GM18507 (cell line): ENCODE measurements at regions not wholly inside any gene's neighbourhood (a gene's known extent, or its start where the extent isn't known, plus 50 kb on each side); places are given as distances from the start of the nearest gene placed in this dataset.
A peak's percentile ranks its signal among the peaks of the same experiment; 100 is the strongest.
"Not testable (repeated sequence)": the region's sequence is repeated elsewhere in the genome, so short reads cannot be mapped to it uniquely, and the experiment has no call there.

Experiments
- DNase-seq: peaks from one replicate; pipeline ENCODE4 v3.0.0; 2011; ENCODE audit warnings: low read depth; ENCODE audit not compliant: insufficient read length; ENCODE audit errors: extremely low spot score
- FAIRE-seq: peaks from 2 replicates; lab custom pipeline; 2011; peaks lifted over from hg19 to GRCh38; lab: Jason Lieb, UNC

DNA sequence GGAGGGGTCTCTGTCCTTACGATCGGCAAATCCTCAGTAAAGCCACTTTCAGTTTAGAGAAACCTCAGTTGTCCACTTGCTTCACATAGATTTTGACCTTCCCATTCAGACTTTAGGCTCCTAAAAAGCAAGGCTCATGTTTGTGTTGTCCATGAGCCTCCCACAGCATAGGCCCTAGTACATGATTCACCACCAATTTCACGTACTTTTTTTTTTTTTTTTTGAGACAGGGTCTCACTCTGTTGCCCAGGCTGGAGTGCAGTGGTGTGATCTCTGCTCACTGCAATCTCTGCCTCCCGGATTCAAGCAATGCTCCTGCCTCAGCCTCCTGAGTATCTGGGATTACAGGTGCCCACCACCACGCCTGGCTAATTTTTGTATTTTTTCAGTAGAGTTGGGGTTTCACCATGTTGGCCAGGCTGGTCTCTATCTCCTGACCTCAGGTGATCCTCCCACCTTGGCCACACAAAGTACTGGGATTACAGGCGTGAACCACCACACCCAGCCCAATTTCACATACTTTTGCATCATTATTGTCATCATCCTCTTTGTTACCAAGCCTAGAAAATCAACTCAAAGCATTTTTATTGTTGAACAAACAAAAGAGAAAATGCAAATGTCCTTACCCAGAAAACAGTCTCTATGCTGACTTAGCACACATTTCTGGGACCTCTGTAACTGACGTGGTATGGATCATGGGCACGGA lies 83.8 kb downstream of the VCPKMT start:
- not testable (repeated sequence) for FAIRE-seq, DNase-seq

- FAIRE-seq (no peak), DNase-seq (no peak)
Observed at GRCh38 chr14:50035214-50035613, 81.2 kb downstream of the VCPKMT start.

GRCh38 chr14:50036211-50036610 lies 80.2 kb downstream of the VCPKMT start:
- FAIRE-seq (no peak), DNase-seq (no peak)

DNA sequence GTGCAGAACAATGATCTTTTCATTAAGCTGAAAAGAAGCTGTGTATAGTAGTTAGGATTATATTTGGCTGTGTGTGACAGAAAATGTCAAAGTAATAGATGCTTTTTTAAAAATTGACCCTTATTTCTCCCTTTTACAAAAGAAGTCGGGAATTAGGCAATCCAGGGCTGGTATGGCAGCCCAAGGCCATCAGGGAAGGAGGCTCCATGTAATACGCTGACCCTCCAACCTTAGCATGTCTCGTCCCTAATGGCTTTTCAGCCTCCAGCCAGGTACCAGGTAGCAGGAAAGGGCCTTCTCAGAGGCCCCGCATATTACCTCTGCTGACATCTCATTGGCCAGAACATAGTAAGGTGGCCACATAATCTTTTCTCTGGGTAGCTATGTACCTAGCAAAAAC lies 79.7 kb downstream of the VCPKMT start:
- FAIRE-seq = no peak
- no peak for DNase-seq

DNA sequence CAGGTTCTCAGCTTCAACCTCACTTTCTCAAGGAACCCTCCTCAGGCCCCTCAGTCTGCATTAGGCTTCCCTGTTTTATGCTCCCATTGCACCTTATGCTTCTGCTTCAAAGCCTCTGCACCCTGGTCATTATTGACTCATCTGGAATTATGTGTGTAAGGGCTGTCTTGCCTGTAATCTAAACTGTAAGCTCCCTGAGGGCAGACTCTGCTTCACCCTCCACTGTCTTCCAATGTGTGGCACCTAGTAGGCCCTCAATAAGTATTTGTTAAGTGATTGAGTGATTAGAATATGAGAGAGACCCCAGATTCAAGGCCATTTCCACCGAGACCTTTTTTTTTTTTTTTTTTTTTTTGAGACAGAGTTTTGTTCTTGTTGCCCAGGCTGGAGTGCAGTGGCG lies 79.1 kb downstream of the VCPKMT start:
- no peak for DNase-seq
- no peak for FAIRE-seq

- no peak for FAIRE-seq
- no peak for DNase-seq
Observed at GRCh38 chr14:50037852-50038251, 78.5 kb downstream of the VCPKMT start.

- FAIRE-seq (peak; percentile 99), DNase-seq (peak; percentile 74)
Observed at GRCh38 chr14:50038398-50039119, 77.8 kb downstream of the VCPKMT start.

DNA sequence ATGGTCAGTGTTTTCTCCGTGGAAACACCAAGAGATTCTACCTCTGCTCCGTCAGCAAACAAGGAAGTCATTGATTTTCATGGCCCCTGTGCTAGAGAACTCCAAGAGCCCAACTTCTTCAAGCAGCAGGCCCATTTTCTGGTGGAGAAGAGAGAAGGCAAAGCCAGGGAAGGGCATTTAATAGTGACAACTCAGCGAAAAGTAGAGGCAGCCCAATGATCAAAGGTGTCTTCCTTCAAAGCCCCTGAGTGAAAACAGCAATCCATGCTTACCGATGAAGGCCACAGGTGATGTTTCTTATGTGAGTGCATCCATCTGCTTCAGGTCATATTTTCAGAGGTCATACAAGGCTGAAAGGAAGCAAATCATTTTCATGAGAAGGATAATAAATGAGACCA lies 77.3 kb downstream of the VCPKMT start:
- DNase-seq = no peak
- no peak for FAIRE-seq

- FAIRE-seq (no peak), DNase-seq (no peak)
Observed at GRCh38 chr14:50039734-50040400, 76.5 kb downstream of the VCPKMT start.

- FAIRE-seq = peak; percentile 90
Observed at GRCh38 chr14:50040401-50040775, 76.0 kb downstream of the VCPKMT start.

GRCh38 chr14:50040895-50041465 lies 75.4 kb downstream of the VCPKMT start:
- FAIRE-seq (no peak), DNase-seq (no peak)

More at GRCh38 chr14:50040401-50040775, 76.0 kb downstream of the VCPKMT start:
- no peak for DNase-seq

DNA sequence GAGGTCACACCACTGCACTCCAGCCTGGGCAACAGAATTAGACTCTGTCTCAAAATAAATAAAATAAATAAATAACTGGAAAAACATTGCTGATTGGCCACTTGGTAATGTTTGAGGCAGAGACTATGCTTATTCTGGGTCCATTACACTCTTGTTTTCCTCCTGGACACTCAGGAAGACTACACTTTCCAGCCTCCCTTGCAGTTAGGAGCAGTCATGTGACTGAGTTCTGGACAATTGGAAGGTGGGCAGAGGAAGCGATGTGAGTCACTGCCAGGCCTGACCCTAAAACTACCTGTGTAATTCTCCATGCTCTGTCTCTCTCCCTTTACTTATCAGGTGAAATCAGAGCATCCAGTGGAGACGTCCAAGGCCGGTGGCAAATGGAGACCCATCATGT lies 74.4 kb downstream of the VCPKMT start:
- no peak for FAIRE-seq

DNA sequence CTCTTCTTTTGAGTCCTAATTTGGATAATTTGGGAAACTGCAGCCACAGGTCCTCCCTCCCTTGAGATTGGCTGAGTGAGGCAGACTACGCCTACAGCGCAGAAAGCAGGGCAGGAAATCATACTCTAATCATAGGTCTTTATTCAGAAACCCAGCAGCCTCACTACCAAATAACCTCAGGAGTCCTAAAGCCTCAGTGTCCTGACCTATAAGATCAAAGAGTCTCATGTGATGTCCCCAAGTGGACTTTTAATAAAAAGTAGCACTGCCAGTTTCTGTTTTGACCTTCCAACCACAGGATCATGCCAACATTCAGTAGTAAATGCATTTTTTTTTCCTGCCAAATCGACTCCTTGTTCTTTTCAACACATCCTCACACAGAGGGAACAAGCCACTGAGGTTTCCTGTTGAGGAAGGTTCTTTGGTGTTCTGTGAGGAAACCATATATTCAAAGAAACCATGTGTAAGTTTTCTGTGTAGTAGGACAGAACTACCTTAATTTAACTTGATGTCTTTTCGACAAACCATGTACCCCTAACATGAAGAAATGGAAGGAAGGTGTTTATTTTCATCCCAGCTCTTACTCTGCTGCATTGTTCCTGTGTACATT lies 72.2 kb downstream of the VCPKMT start:
- peak; percentile 59 for FAIRE-seq
- no peak for DNase-seq

More for the DNA sequence above, 74.4 kb downstream of the VCPKMT start:
- DNase-seq = no peak

DNA sequence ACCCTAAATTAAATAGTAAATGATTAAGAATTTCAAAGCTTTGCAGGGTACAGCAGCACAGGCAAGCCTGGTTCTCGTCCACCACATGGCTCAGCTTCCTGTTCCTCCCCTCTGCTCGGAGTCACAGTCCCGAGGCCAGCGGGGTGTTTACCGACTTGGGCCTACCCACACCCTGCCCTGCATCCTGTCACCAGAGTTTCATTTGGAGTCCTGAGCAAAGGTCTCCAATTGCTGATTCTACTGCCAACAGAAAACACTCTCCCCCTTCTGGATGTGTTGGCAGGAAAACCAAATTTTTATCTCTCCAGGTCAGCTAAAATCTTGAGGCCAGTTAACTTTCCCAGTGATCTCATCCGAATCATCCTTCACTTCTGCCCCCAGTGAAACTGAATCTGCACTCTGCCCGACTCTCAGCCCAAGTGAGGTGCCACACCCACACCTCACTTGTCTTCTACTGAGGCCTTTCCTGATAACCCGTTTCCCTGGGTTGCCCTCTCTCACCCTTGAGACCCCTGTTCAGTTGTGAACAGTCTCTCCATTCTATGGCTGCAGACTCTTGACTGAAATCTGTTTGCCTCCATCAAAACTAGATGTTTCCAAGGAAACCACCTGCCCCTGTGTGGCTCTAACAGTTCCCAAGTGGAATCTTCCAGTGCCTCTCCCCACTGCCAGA lies 71.2 kb downstream of the VCPKMT start:
- FAIRE-seq (peak; percentile 94), DNase-seq (no peak)

GRCh38 chr14:50045837-50046236 lies 70.5 kb downstream of the VCPKMT start:
- FAIRE-seq = peak; percentile 18
- DNase-seq = no peak

- FAIRE-seq (peak; percentile 98), DNase-seq (peak; percentile 66)
Observed at GRCh38 chr14:50047274-50047676, 69.1 kb downstream of the VCPKMT start.

DNA sequence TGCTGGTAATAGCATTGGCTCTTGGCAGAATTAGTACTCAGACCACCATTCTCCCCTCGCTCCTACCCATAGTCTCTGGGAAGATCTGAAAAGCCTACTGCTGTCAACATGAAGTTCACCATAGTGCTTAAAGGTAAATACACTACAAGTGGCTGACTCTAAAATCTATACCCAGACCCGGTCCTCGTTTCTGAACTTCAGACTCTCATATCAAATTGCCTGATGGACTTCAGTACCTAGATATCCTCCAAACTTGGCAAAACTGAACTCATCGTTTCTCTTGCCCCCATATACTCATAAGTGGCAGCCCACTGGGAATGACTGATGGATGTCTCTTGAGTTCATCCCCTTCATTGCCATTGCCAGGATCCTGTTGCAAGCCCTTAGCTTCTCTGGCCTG lies 67.3 kb downstream of the VCPKMT start:
- FAIRE-seq = no peak
- no peak for DNase-seq

GRCh38 chr14:50049703-50050570 lies 66.4 kb downstream of the VCPKMT start:
- FAIRE-seq = no peak
- DNase-seq = no peak
